Epidermal melanocyte (primary cell): ENCODE measurements at regions not wholly inside any gene's neighbourhood (a gene's known extent, or its start where the extent isn't known, plus 50 kb on each side); places are given as distances from the start of the nearest gene placed in this dataset.

Source experiments
- DNase-seq: peaks from one replicate; pipeline ENCODE4 v3.0.0; 2011; ENCODE audit warnings: low spot score; ENCODE audit not compliant: insufficient read length

DNA sequence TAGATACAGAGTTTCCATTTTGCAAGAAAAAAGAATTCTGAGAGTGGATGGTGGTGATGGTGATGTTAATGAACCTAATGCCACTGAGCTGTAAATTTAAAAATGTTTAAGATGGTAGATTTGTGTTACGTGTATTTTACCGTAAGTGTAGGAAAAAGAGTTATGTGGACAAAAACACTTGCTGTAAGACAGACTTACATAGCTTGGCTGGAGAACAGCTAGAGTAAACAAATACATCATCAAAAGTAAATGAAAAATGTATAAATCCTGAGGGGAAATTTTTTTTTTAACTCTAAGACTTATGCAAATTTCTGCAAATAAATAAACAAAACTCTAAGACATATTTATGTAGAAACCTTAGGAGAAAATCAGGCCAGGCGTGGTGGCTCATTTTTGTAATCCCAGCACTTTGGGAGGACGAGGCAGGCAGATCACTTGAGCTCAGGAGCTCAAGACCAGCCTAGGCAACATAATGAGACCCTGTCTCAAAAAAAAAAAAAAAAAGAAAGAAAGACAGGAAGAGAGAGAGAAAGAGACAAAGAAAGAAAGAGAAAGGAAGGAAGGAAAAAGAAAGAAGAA is 66.2 kb upstream of the CDK13 start:
- DNase-seq: no peak

DNA sequence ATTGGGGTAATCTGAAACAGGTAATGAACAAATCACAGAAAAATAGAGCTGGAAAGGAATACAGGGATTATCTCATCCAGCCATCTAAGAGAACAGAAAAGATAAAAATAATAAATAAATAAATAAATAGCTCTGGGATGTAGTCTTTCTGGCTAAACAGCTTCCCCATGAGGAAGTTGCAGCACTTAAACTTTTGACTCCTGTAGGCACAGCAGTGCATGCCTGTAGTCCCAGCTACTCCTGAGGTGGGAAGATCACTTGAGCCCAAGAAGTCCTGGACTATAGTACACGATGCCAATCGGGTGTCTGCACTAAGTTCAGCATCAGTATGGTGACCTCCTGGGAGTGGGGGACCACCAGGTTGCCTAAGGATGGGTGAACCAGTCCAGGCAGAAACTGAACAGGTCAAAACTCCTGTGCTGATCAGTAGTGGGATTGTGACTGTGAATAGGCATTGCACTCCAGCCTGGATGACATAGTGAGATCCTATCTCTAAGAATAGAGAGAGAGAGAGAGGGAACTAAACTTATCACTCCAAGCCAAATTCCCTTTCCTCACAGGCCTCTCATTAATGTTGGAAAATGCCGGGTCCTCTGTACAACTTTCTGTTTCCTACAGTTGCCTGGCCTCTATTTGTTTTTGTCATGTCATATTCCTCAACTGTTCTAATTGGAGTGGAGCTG is 61.7 kb upstream of the CDK13 start:
- DNase-seq: no peak

DNA sequence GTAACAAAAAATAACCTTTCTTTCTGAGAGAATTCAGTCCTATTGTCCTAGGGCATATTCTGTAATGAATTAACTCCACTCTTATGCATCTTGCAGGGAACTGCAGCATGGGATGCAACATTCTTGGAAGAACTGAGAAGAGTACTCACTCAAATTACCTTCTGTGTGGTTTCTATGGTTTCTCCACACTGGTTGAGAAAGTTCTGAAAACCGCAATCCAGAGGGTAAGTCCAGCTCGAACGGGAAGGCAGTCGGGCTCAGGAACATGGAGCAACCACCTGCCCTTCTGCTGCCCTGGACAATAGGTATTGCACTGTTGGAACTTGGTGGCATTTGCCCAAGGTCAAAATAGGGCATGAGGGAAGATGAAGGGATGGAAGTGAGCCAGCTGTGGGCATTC is 59.6 kb upstream of the CDK13 start:
- DNase-seq: no peak

DNA sequence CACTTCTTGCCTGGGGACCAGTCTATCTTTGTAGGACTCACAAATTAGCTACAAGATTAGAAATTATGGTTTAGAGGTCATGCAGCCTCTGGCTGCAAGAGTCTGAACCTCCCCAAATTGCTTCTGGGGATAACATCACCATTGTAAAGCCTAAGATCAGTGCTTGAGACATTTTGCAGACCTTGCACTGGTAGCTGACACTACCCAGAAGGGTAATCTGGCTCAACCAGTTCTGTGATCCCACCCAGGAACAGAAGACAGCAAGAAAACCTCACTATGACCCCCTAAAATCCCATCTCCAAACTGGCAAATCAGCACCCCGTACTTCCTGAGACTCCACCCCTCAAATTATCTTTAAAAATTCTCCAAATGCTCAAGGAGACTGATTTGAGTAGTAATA is 58.2 kb upstream of the CDK13 start:
- no peak for DNase-seq

DNA sequence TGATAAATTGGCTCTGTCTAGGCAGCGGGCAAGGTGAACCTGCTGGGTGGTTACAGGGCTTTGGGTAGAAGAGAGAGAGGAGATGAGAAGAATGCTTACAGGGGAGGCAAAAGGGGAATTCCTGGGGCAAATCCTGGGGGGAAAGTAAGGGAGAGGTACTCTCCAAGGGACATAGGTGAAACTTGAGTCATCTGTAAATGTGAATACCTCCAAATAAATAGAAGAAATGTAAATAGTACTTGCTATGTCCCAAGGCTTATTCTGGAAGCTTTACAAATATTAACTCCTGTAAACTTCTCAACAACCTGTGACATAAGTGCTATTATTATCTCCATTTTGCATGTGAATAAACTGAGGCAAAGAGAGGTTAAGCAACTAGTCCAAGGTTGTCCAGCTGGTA is 57.7 kb upstream of the CDK13 start:
- DNase-seq: no peak

DNA sequence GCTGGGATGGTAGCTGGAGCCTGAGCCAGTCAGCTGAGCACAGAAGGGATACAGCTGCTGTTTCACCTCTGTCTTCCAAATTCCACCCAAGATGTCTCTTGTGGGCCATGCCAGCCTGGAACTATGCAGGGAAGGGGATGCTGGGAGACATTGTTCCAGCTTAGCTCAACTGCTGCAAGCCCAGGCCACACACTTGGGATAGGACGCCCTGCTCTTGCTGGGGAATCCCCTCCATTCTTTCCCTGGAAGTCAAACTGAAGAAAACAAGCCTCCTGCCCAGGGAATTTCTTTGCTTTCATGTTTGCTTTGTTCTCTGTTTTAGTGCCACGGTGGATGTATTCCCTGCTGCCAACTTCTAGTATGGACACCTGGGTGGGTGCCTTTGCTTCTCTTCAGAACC is 55.2 kb upstream of the CDK13 start:
- DNase-seq: no peak

DNA sequence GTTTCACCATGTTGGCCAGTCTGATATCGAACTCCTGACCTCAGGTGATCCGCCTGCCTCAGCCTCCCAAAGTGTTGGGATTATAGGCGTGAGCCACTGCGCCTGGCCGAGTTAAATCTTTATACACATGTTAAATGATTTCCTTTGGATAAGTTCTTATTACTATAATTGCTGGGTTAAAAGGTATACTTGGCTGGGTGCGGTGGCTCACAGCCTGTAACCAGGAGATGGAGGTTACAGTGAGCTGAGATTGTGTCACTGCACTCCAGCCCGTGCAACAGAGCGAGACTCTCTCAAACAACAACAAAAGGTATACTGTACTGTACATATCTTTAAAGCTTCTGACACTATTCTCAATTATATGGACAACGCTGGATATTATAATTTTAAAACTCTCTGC is 53.2 kb upstream of the CDK13 start:
- no peak for DNase-seq

DNA sequence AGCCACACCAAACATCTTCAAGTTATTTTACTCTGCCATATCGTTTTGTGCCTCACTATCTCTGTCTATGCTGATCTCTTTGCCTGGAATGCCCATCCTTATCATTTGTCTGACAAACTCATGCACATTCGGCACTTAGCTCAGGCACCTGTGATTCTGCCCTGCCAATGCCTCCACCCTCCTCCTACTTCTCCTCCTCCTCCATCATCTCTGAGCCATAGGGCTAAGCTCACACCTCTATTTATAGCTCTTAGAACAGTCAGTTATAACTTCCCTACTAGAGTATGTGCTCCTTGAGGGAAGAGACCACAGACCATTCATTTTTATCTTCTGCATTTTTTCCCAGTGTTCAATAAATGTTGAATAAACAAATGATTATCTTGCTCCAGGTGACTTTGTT is 51.2 kb upstream of the CDK13 start:
- no peak for DNase-seq
